NOMO-1 (cell line): ENCODE measurements at regions not wholly inside any gene's neighbourhood (a gene's known extent, or its start where the extent isn't known, plus 50 kb on each side); places are given as distances from the start of the nearest gene placed in this dataset.
"Not testable (repeated sequence)": the region's sequence is repeated elsewhere in the genome, so short reads cannot be mapped to it uniquely, and the experiment has no call there.

Experiments
- DNase-seq, 2 experiments: peaks; one replicate each; lab custom pipeline; 2025; ENCODE audit not compliant: unreplicated experiment in 2 of 2; lab: John Stamatoyannopoulos, UW

DNA sequence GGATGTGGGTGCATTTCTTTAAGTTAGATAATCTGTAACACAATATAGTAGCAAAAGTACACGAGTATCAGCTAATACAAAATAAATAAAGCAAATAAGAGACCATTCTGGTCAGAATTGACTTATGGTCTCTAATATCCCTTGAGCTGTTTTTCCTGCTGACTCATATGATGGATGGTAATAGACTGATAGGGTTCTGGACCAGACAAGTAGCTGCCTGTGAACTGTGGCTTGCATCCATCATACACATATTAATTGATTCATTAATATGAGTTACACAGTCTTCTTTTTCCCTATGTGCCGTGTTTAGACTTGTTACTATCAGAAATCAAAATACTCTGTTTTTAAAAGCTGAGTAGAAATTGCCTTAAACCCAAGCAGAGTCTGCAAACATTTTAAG, 762.8 kb downstream of the GATA3 start:
- DNase-seq, result no peak

GRCh38 chr10:8825611-8826010, 771.1 kb downstream of the GATA3 start:
- DNase-seq, result no peak

DNA sequence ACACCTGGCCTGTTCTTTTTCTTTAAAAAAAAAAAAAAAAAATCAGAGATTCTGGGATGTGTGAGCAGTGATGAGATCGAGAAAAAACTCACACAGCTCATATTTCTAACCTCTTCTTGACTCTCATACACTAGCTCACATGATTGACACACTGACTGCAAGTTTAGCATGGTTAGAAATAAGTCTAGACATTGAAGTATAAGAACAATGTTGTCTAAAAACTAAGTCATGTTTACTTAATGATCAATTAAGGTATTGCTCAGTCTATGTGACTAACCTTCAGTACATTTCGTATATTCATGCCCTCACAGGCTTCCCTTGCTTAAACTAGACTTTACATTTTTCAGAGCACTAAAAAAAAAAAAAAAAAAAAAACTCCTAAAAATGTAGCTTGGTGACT, 775.1 kb downstream of the GATA3 start:
- DNase-seq, result no peak

GRCh38 chr10:8830048-8830447, 775.6 kb downstream of the GATA3 start:
- DNase-seq, result no peak

DNA sequence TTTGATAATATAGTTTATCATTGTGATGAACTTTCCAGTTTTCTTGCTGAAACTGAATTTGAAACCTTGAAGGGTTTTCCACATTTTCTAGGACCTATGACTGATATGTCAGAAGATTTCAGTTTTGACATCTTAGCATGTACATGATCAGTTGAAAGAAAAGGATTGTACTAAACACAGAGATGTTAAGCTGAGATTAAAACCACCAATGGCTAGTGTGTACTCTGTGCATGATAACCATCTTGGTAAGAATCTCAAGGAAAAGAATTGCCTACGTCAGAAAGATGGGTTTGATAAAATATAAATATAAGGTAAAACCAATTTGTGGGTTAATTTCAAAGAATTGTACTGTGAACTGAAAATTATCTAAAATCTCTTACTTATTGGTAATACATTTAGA, 776.4 kb downstream of the GATA3 start:
- DNase-seq, result no peak

GRCh38 chr10:8835453-8836167, 781.1 kb downstream of the GATA3 start:
- DNase-seq, result no peak

DNA sequence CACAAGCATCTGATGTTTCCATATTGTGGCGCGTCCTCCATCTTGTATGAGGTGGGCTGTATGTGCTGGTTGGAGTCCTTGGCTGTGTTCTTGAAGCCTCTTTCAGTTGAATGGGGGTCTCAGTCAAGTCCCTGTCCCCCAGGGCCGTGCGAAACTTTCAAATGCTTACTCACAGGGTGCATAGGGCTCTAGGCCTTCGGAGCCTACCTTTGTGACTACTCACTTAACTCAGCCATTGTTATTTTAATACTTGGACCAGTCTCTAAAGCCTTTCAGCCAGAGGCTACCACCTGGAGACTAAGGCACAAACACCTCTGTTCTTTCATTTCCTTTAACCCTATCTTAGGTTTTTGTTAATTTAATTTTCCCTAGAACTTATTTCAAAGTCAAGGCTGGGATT, 785.9 kb downstream of the GATA3 start:
- DNase-seq, result no peak

GRCh38 chr10:8844141-8844540, 789.7 kb downstream of the GATA3 start:
- DNase-seq, result no peak

DNA sequence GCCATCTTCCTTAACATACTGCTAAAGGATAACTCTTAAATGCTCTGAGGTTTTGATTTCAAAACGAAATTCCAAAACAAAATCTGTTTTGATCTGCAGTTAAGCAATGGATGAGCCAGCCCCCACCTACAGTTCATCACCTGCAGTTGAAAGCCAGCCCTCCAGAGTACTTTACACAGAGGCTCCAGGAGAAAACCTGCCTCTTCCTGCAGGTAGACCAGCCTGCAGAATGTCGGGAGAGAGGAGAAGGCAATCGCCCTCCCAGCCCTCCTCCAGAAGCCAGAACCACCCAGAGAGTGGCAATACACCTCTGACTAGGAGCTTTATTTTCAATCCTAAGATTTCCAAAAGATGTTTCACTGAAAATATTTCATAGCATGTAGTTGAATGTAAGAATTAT, 798.1 kb downstream of the GATA3 start:
- DNase-seq, result no peak

DNA sequence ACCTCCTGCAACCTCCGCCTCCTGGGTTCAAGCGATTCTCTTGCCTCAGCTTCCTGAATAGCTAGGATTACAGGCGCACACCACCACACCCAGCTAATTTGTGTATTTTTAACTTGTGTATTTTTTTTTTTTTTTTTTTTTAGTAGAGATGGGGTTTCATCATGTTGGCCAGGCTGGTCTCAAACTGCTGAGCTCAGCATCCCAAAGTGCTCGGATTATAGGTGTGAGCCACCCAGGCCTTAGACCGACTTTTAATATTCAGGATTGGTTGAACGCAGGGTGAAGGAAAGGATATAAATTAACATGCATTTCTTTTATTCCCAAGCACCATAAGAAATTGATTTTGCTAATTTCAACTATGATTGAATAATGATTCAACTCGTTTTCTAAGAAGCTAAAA, 798.6 kb downstream of the GATA3 start:
- no peak for DNase-seq

GRCh38 chr10:8868924-8869323, 814.4 kb downstream of the GATA3 start:
- DNase-seq, result not testable (repeated sequence)

- no peak for DNase-seq
Observed at GRCh38 chr10:8873310-8873709, 818.8 kb downstream of the GATA3 start.

DNA sequence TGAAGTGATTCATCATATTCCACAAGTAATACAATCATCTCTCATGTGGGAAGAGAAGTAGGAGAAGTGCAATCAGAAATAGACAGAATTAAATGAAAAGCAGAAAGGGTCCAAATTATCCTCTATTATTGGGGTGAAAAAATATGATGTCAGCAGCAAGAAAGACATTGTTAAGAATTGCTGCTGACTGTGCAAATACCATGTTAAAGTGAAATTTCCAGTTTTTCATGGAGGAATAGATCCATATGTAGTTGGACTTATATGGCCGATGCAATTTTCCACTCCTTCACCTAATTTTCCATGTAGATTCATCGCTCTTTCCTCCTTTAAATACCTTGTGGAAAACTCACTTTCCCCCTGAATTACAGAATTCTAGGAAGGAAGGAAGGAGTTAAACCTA, 819.8 kb downstream of the GATA3 start:
- DNase-seq, result no peak

- DNase-seq, result no peak
Observed at GRCh38 chr10:8874972-8875371, 820.5 kb downstream of the GATA3 start.

DNA sequence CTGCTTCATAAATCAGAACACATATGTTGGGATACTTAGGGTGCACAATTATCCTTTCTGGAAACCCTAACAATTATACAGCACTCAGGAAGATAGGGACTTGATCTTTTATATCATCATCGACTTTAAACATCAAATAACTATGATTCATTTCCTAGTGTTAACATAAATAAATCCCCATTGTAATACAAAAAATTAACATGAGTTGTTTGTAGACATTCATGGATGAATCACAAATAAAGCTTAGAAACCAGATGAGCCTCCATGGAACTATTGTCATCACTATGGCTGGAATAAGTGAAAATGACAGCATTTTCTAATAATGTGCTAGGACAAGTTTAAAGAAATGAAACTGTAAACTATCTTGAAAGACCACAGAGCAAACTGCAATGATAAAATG, 821.7 kb downstream of the GATA3 start:
- DNase-seq, result no peak

DNA sequence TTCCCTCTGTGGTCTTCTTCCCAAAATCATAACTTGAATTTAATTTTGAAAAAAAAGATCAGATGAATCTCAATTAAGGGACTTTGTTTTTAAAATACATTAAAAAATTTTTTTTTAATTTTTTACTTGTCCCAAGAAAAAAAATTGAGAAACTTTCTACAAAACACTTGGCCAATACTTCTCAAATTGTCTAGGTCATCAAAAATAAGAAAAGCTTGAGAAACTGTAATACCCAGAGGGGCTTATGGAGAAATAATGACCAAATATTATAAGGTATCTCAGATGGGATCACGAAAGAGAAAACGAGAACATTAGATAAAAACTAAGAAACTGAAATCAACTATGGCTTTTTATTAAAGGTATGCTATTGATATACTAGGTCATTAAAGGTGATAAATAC, 835.0 kb downstream of the GATA3 start:
- DNase-seq, result no peak

- DNase-seq, result no peak
Observed at GRCh38 chr10:8893102-8893501, 838.6 kb downstream of the GATA3 start.

- DNase-seq, result no peak
Observed at GRCh38 chr10:8894148-8894547, 839.7 kb downstream of the GATA3 start.

DNA sequence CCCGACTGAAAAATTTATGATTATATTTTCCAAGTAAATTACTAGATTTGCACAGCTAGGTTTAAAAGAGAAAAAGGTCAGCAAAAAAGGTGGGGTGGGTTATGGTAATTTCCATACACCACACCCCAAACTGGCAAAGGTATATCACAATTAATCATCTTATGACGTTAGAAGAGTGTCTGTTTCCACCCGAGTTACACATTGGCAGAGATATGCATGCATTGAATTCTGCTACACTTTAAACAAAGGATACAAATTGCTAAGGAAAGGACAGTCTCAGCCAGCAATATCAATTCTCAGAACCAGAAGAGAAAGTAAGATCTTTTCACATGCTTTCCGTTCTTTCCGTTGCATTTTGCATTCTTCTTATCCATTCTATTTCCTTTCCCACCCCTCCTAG, 843.3 kb downstream of the GATA3 start:
- no peak for DNase-seq

- DNase-seq, result no peak
Observed at GRCh38 chr10:8898745-8899330, 844.4 kb downstream of the GATA3 start.

GRCh38 chr10:8902926-8903325, 848.4 kb downstream of the GATA3 start:
- no peak for DNase-seq

DNA sequence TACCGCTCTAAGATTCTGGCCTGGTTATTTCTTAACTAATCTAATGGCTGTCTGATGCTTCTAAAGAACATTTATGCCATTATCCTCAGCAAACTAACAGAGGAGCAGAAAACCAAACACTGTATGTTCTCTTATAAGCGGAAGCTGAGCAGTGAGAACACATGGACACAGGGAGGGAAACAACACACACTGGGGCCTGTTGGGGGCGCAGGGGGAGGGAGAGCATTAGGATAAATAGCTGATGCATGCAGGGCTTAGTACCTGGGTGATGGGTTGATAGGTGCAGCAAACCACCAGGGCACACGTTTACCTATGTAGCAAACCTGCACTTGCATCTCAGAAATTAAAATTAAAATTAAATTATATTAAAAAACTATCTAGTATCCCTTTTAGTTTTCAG, 853.5 kb downstream of the GATA3 start:
- no peak for DNase-seq

GRCh38 chr10:8910314-8910713, 855.8 kb downstream of the GATA3 start:
- DNase-seq, result no peak
